IMR-90 (cell line): ENCODE measurements at regions not wholly inside any gene's neighbourhood (a gene's known extent, or its start where the extent isn't known, plus 50 kb on each side); places are given as distances from the start of the nearest gene placed in this dataset.

Experiments used
- ATAC-seq: fragments of 200-7000 bp; cut with Tn5 transposase; 2 replicates; pipeline ENCODE4 v1.9.1; 2020; ENCODE audit warnings: low read depth, mild to moderate bottlenecking, moderate library complexity
- BruUV-seq: library from RNA; stranded (reverse); fragments of 400-500 nt; replicated peaks from 2 replicates; lab custom pipeline; 2021; lab: Mats Ljungman, UMichigan
- CTCF ChIA-PET: fragments of 300-600 bp; formaldehyde crosslinking; extraction: SDS; loops from one replicate; lab custom pipeline; 2021; ENCODE audit warnings: antibody characterized with exemption; lab: Yijun Ruan, JAX
- POLR2A ChIA-PET: fragments of 300-600 bp; sonication (Branson Sonifier 250); formaldehyde crosslinking; loops from one replicate; lab custom pipeline; 2022; ENCODE audit warnings: antibody characterized with exemption; ENCODE audit not compliant: unreplicated experiment; lab: Charles Lee
- DNase-seq: peaks from one replicate; pipeline ENCODE4 v3.0.0; 2013
- H2AFZ ChIP-seq: replicated peaks from 2 replicates; pipeline ENCODE3; 2013; ENCODE audit warnings: low read length, mild to moderate bottlenecking; ENCODE audit not compliant: poor library complexity
- H2AK5ac ChIP-seq: 2 replicates; pipeline ENCODE4 v1.6.1; 2013; ENCODE audit warnings: low read depth, low read length, inconsistent platforms
- H2AK9ac ChIP-seq: replicated peaks from 2 replicates; pipeline ENCODE3; 2013; ENCODE audit warnings: mild to moderate bottlenecking, low read depth, low read length, moderate library complexity; ENCODE audit not compliant: poor library complexity
- H2BK120ac ChIP-seq: 2 replicates; pipeline ENCODE4 v1.6.1; 2013; ENCODE audit warnings: low read depth, low read length, inconsistent platforms
- H2BK15ac ChIP-seq: 3 replicates; pipeline ENCODE4 v1.6.1; 2013; ENCODE audit warnings: low read depth, low read length, inconsistent platforms
- H2BK20ac ChIP-seq: 2 replicates; pipeline ENCODE4 v1.6.1; 2013; ENCODE audit warnings: low read depth, mild to moderate bottlenecking, inconsistent platforms, low read length, moderate library complexity
- H2BK5ac ChIP-seq: 2 replicates; pipeline ENCODE4 v1.6.1; 2013; ENCODE audit warnings: mild to moderate bottlenecking, low read depth, low read length, inconsistent platforms; ENCODE audit not compliant: poor library complexity, severe bottlenecking
- H3K14ac ChIP-seq: replicated peaks from 2 replicates; pipeline ENCODE4 v1.6.1; 2013; ENCODE audit warnings: low read depth, low read length, inconsistent platforms
- H3K18ac ChIP-seq: 2 replicates; pipeline ENCODE4 v1.6.1; 2013; ENCODE audit warnings: low read depth, low read length, control low read depth
- H3K23ac ChIP-seq: 2 replicates; pipeline ENCODE4 v1.6.1; 2013; ENCODE audit warnings: low read depth, low read length, inconsistent platforms
- H3K27ac ChIP-seq: 2 replicates; pipeline ENCODE4 v1.5.1; 2013; ENCODE audit warnings: mild to moderate bottlenecking, control low read depth, low read length; ENCODE audit not compliant: insufficient read depth
- H3K27me3 ChIP-seq: 2 replicates; pipeline ENCODE4 v1.6.1; 2013; ENCODE audit warnings: low read length; ENCODE audit not compliant: control insufficient read depth, insufficient read depth
- H3K36me3 ChIP-seq: 2 replicates; pipeline ENCODE4 v1.6.1; 2013; ENCODE audit warnings: low read length, mixed read lengths; ENCODE audit not compliant: control insufficient read depth, insufficient read depth
- H3K4ac ChIP-seq: 2 replicates; pipeline ENCODE4 v1.6.1; 2013; ENCODE audit warnings: low read depth, low read length, inconsistent platforms
- H3K4me1 ChIP-seq: 2 replicates; pipeline ENCODE4 v1.6.1; 2013; ENCODE audit warnings: low read length, mixed read lengths; ENCODE audit not compliant: control insufficient read depth, insufficient read depth
- H3K4me2 ChIP-seq: 2 replicates; pipeline ENCODE4 v1.6.1; 2013; ENCODE audit warnings: low read depth, mild to moderate bottlenecking, control low read depth, low read length, moderate library complexity
- H3K4me3 ChIP-seq: 2 replicates; pipeline ENCODE4 v1.5.1; 2013; ENCODE audit warnings: low read depth, mild to moderate bottlenecking, control low read depth, low read length, moderate library complexity; ENCODE audit not compliant: insufficient read depth
- H3K56ac ChIP-seq: 2 replicates; pipeline ENCODE4 v1.6.1; 2013; ENCODE audit warnings: low read length, inconsistent platforms; ENCODE audit not compliant: insufficient read depth; ENCODE audit errors: extremely low read depth
- H3K79me1 ChIP-seq, 2 experiments: 2 replicates each; pipeline ENCODE4 v1.6.1; 2013; ENCODE audit warnings: low read length in 2 of 2, inconsistent platforms in 1 of 2, low read depth in 1 of 2
- H3K9ac ChIP-seq: 2 replicates; pipeline ENCODE4 v1.6.1; 2013; ENCODE audit warnings: low read depth, low read length, control low read depth
- H3K9me1 ChIP-seq: 2 replicates; pipeline ENCODE4 v1.6.1; 2013; ENCODE audit warnings: low read length, inconsistent platforms; ENCODE audit not compliant: insufficient read depth
- H3K9me3 ChIP-seq: 2 replicates; pipeline ENCODE4 v1.6.1; 2013; ENCODE audit warnings: low read length; ENCODE audit not compliant: control insufficient read depth, insufficient read depth
- H4K20me1 ChIP-seq: 2 replicates; pipeline ENCODE4 v1.6.1; 2013; ENCODE audit warnings: low read length, inconsistent platforms; ENCODE audit not compliant: insufficient read depth
- H4K5ac ChIP-seq: 2 replicates; pipeline ENCODE4 v1.6.1; 2013; ENCODE audit warnings: mild to moderate bottlenecking, low read depth, low read length, control low read depth
- H4K8ac ChIP-seq, 2 experiments: 2 replicates each; pipeline ENCODE4 v1.6.1; 2013; ENCODE audit warnings: low read depth in 2 of 2, low read length in 2 of 2, control low read depth in 1 of 2, inconsistent platforms in 1 of 2
- H4K91ac ChIP-seq: 2 replicates; pipeline ENCODE4 v1.6.1; 2013; ENCODE audit warnings: low read depth, low read length, inconsistent platforms; ENCODE audit not compliant: insufficient read depth
- BHLHE40 ChIP-seq: fragments of 150-350 bp; IDR thresholded peaks from 2 replicates; pipeline ENCODE4 v1.6.1; 2016; ENCODE audit warnings: mild to moderate bottlenecking, low read depth, low read length
- CEBPB ChIP-seq: IDR thresholded peaks from 2 replicates; pipeline ENCODE4 v1.6.1; 2012; ENCODE audit warnings: low read depth, low read length, improper control_type of control experiment
- CHD1 ChIP-seq: IDR thresholded peaks from 2 replicates; pipeline ENCODE4 v1.6.1; 2012; ENCODE audit warnings: low read depth, low read length, improper control_type of control experiment
- CTCF ChIP-seq: conservative IDR thresholded peaks from 2 replicates; pipeline ENCODE4 v1.5.1; 2012; ENCODE audit warnings: mild to moderate bottlenecking, low read depth, low read length, improper control_type of control experiment
- ELK1 ChIP-seq: fragments of 150-350 bp; IDR thresholded peaks from 2 replicates; pipeline ENCODE4 v1.6.1; 2016; ENCODE audit warnings: low read depth, mild to moderate bottlenecking, low read length, moderate library complexity, borderline replicate concordance
- FOS ChIP-seq: fragments of 150-350 bp; IDR thresholded peaks from 2 replicates; pipeline ENCODE4 v1.6.1; 2016; ENCODE audit warnings: low read depth, low read length
- MAFK ChIP-seq: IDR thresholded peaks from 2 replicates; pipeline ENCODE4 v1.6.1; 2012; ENCODE audit warnings: low read depth, low read length, improper control_type of control experiment
- MAZ ChIP-seq: IDR thresholded peaks from 2 replicates; pipeline ENCODE4 v1.6.1; 2012; ENCODE audit warnings: low read depth, mild to moderate bottlenecking, low read length, improper control_type of control experiment, moderate library complexity, borderline replicate concordance
- MXI1 ChIP-seq: IDR thresholded peaks from 2 replicates; pipeline ENCODE4 v1.6.1; 2012; ENCODE audit warnings: low read depth, mild to moderate bottlenecking, low read length, moderate library complexity, borderline replicate concordance
- NFE2L2 ChIP-seq: fragments of 150-350 bp; IDR thresholded peaks from 2 replicates; pipeline ENCODE4 v1.6.1; 2016; ENCODE audit warnings: low read depth, mild to moderate bottlenecking, low read length
- POLR2A ChIP-seq: IDR thresholded peaks from 2 replicates; pipeline ENCODE4 v1.6.1; 2012; ENCODE audit warnings: mild to moderate bottlenecking, low read depth, low read length
- RAD21 ChIP-seq: IDR thresholded peaks from 2 replicates; pipeline ENCODE4 v1.6.1; 2012; ENCODE audit warnings: low read length, improper control_type of control experiment
- RCOR1 ChIP-seq: IDR thresholded peaks from 2 replicates; pipeline ENCODE4 v1.6.1; 2012; ENCODE audit warnings: mild to moderate bottlenecking, low read length, improper control_type of control experiment; ENCODE audit not compliant: insufficient replicate concordance
- RFX5 ChIP-seq: IDR thresholded peaks from 2 replicates; pipeline ENCODE4 v1.8.0; 2012; ENCODE audit warnings: low read depth, mild to moderate bottlenecking, low read length, moderate library complexity
- SMC3 ChIP-seq: fragments of 150-350 bp; IDR thresholded peaks from 2 replicates; pipeline ENCODE4 v1.6.1; 2016; ENCODE audit warnings: low read depth, mild to moderate bottlenecking, antibody characterized with exemption, low read length, moderate library complexity
- USF2 ChIP-seq: fragments of 150-350 bp; IDR thresholded peaks from 2 replicates; pipeline ENCODE4 v1.6.1; 2017; ENCODE audit warnings: mild to moderate bottlenecking, antibody characterized with exemption, low read length, low read depth
- dilution Hi-C: fragments of 300-500 bp; cut with HindIII; formaldehyde crosslinking; loops from one replicate; pipeline ENCODE4 v1.14.3; 2018; ENCODE audit warnings: low sequenced_read_pairs; ENCODE audit not compliant: unreplicated experiment
- in situ Hi-C: fragments of 300-500 bp; cut with MboI; formaldehyde crosslinking; loops from 3 replicates; pipeline ENCODE4 v1.14.3; 2019; ENCODE audit warnings: low sequenced_read_pairs, inconsistent platforms, mixed read lengths
- intact Hi-C: fragments of 100-400 bp; cut with micrococcal nuclease; formaldehyde crosslinking; loops from 2 replicates; pipeline ENCODE4 v1.10.0; 2022

- no peak overlapping the region for H3K18ac ChIP-seq
- dilution Hi-C loops = no loop called here
- H3K9ac ChIP-seq = no peak overlapping the region
- H2BK20ac ChIP-seq = no peak overlapping the region
- no peak overlapping the region for H3K14ac ChIP-seq
- H3K4me2 ChIP-seq = no peak overlapping the region
- no peaks in the 10 kb centered on the region for H3K36me3 ChIP-seq
- H3K4me1 ChIP-seq = no peaks in the 10 kb centered on the region
- H2AK9ac ChIP-seq = no peak overlapping the region
- no peak overlapping the region for H2BK120ac ChIP-seq
- no peak overlapping the region for H3K23ac ChIP-seq
- no peaks in the 10 kb centered on the region for H4K20me1 ChIP-seq
- in situ Hi-C loops = no loop called here
- ChIA-PET POLR2A (interaction anchor here (0.6 kb wide), 1 partner anchor 43 kb away, joined by 6 read pairs; no protein-coding TSS in a partner anchor), CTCF (no interaction called here)
- no peak overlapping the region for H2BK5ac ChIP-seq
- no peak overlapping the region for H4K91ac ChIP-seq
- H3K27ac ChIP-seq = no peak overlapping the region
- H4K5ac ChIP-seq = no peak overlapping the region
- no peak overlapping the region for H3K4me3 ChIP-seq
- no peaks in the 10 kb centered on the region for H3K9me1 ChIP-seq
- no peak for DNase-seq
- no peaks in the 10 kb centered on the region for H3K79me1 ChIP-seq
- intact Hi-C loops = no loop called here
- no peak for TF ChIP-seq RFX5
- TF ChIP-seq ELK1 = no peak
- TF ChIP-seq NFE2L2 = no peak
- no peak for TF ChIP-seq FOS
- no peak for TF ChIP-seq CEBPB
- TF ChIP-seq POLR2A = no peak
- no peak for TF ChIP-seq RAD21
- no peak for TF ChIP-seq USF2
- TF ChIP-seq BHLHE40 = no peak
- no peak for TF ChIP-seq MAFK
- no peak for TF ChIP-seq RCOR1
- no peak for TF ChIP-seq SMC3
- no peak for TF ChIP-seq CTCF
- no peak for TF ChIP-seq MXI1
- TF ChIP-seq MAZ = no peak
- TF ChIP-seq CHD1 = no peak
- H4K8ac ChIP-seq = no peak overlapping the region
- no peak overlapping the region for H2BK15ac ChIP-seq
- peaks cover 2% of the 10 kb centered on the region; the same call in 1 of the 2 replicates for H3K27me3 ChIP-seq
- H3K56ac ChIP-seq = no peak overlapping the region
- H2AK5ac ChIP-seq = no peak overlapping the region
- H3K4ac ChIP-seq = no peak overlapping the region
- 0 out of 2 replicates have a peak, but pooled peaks cover 1% of the 10 kb centered on the region for H3K9me3 ChIP-seq
- H2AFZ ChIP-seq = no peak overlapping the region
- no peak for ATAC-seq
- no TSS peak for BruUV-seq
Measured at GRCh38 chr1:42086146-42086545, 67.1 kb upstream of the GUCA2B start.
